ENCODE measurements at regions not wholly inside any gene's neighbourhood (a gene's known extent, or its start where the extent isn't known, plus 50 kb on each side); places are given as distances from the start of the nearest gene placed in this dataset.

- DNase-seq (ENCODE audit: low spot score) (no peak), ATAC-seq (no peak)
- Histone ChIP-seq H3K9me2 (ENCODE audit: insufficient read depth) (peaks cover 17% of the 10 kb centered on the region; the same call in 1 of the 2 replicates), H3F3A (replicated peaks; ENCODE audit: low read depth) (no peaks in the 10 kb centered on the region), H4K20me1 (replicated peaks; ENCODE audit: insufficient read depth) (no peaks in the 10 kb centered on the region), H3K79me2 (replicated peaks; ENCODE audit: insufficient read depth) (no peaks in the 10 kb centered on the region), H3K4me2 (no peak overlapping the region), H3K4me3 (no peak overlapping the region), H3K36me3 (ENCODE audit: insufficient read depth) (no peaks in the 10 kb centered on the region), H3K27ac (ENCODE audit: low read depth) (no peak overlapping the region), H2AFZ (no peak overlapping the region), H3K4me1 (ENCODE audit: insufficient read depth) (peaks cover 7% of the 10 kb centered on the region; the same call in 1 of the 2 replicates), H3K27me3 (ENCODE audit: insufficient read depth) (no peaks in the 10 kb centered on the region)
- H3K27ac Mint-ChIP-seq, result no peak overlapping the region
- H3K36me3 Mint-ChIP-seq (ENCODE audit: low read depth), result no peaks in the 10 kb centered on the region
- H3K4me1 Mint-ChIP-seq, result peaks cover 7% of the 10 kb centered on the region
- H3K9me3 Mint-ChIP-seq, result no peaks in the 10 kb centered on the region
- no peak overlapping the region for H3K4me3 Mint-ChIP-seq
- H3K27me3 Mint-ChIP-seq (ENCODE audit: insufficient read depth, low read depth, poor library complexity), result no peaks in the 10 kb centered on the region
- no peak for TF ChIP-seq POLR2AphosphoS5 (IDR thresholded peaks at IDR 0.05; ENCODE audit: low read depth)
- TF ChIP-seq ZNF462 (CRISPR knock-in tag; IDR thresholded peaks at IDR 0.05), result no peak
- TF ChIP-seq ZNF331 (CRISPR knock-in tag; IDR thresholded peaks at IDR 0.05; ENCODE audit: low read depth), result no peak
- TF ChIP-seq ETS1 (IDR thresholded peaks at IDR 0.05), result no peak
- no peak for TF ChIP-seq JUNB (IDR thresholded peaks at IDR 0.05; ENCODE audit: unreplicated experiment)
- no peak for TF ChIP-seq REST (IDR thresholded peaks at IDR 0.05; ENCODE audit: unreplicated experiment)
- no peak for TF ChIP-seq EZH2phosphoT487 (IDR thresholded peaks at IDR 0.05; ENCODE audit: unreplicated experiment)
- TF ChIP-seq CREB1 (CRISPR knock-in tag; IDR thresholded peaks at IDR 0.05; ENCODE audit: low read depth), result no peak
- no peak for TF ChIP-seq CTCF (conservative IDR thresholded peaks at IDR 0.05; ENCODE audit: low read depth in 2 of 2)
- TF ChIP-seq EZH2 (IDR thresholded peaks at IDR 0.05; ENCODE audit: low read depth, unreplicated experiment), result no peak
- no peak for TF ChIP-seq ZNF114 (CRISPR knock-in tag; IDR thresholded peaks at IDR 0.05)
- no peak for TF ChIP-seq STAT1 (IDR thresholded peaks at IDR 0.05; ENCODE audit: unreplicated experiment)
These were observed 173.3 kb upstream of the GDNF start for GRCh38 chr5:38013107-38013506.
